ENCODE measurements at regions not wholly inside any gene's neighbourhood (a gene's known extent, or its start where the extent isn't known, plus 50 kb on each side); places are given as distances from the start of the nearest gene placed in this dataset.

DNA sequence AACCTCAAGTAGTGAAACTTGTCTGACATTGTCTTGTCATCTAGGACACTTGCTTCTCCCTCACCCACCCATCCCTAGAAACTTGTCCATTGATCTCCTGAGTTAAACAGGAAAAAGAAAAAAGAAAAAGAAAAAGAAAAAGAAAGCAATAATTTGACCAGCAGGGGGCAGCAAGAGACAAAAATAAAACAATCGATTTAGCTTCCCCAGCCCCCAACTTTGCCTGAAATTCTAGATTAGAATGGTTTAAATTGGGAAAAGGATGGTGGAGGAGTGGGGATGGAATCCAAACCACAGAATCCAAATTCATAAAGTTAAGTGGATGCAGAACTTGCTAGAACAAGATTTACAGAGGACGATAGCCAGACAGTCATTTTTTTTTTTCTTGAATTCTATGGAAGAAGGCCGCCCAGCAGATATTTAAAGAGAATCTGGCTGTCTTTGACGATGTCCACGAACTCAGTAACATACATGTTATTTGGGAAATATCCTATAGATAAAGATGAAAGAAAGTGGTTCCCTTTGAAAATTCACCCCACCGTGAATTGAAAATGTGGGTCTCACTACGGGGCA is 282.9 kb downstream of the USP46 start:
- H3K9ac ChIP-seq (replicated peaks; ENCODE audit: extremely low read depth, insufficient read depth, low read length) = no peak overlapping the region
- TF ChIP-seq, protein P1, sequence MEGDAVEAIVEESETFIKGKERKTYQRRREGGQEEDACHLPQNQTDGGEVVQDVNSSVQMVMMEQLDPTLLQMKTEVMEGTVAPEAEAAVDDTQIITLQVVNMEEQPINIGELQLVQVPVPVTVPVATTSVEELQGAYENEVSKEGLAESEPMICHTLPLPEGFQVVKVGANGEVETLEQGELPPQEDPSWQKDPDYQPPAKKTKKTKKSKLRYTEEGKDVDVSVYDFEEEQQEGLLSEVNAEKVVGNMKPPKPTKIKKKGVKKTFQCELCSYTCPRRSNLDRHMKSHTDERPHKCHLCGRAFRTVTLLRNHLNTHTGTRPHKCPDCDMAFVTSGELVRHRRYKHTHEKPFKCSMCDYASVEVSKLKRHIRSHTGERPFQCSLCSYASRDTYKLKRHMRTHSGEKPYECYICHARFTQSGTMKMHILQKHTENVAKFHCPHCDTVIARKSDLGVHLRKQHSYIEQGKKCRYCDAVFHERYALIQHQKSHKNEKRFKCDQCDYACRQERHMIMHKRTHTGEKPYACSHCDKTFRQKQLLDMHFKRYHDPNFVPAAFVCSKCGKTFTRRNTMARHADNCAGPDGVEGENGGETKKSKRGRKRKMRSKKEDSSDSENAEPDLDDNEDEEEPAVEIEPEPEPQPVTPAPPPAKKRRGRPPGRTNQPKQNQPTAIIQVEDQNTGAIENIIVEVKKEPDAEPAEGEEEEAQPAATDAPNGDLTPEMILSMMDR (IDR thresholded peaks at IDR 0.05; ENCODE audit: extremely low read depth in 1 of 2, insufficient read depth in 1 of 2, low read depth in 1 of 2, low read length in 2 of 2) = peak; percentile 33
- TF ChIP-seq POLR2AphosphoS5 (IDR thresholded peaks at IDR 0.05; ENCODE audit: insufficient read depth, low read depth, low read length) = no peak
- intact Hi-C loops (cut with micrococcal nuclease) (loop anchor here (1.0 to 5.0 kb wide), 3 partner anchors 171 to 1858 kb away; no protein-coding TSS in a partner anchor), dilution Hi-C loops (cut with MboI; ENCODE audit: extremely low pct_ligation_motif_present, low sequenced_read_pairs) (no loop called here)
- no peak overlapping the region for H3K4me3 ChIP-seq (replicated peaks in 1 of 3; ENCODE audit: insufficient read depth in 1 of 3, low read depth in 1 of 3, low read length in 3 of 3)
- H3K4me1 ChIP-seq (ENCODE audit: control insufficient read depth, extremely low read depth, insufficient read depth, low read length) = no peaks in the 10 kb centered on the region
- H3K27me3 ChIP-seq (ENCODE audit: control insufficient read depth in 2 of 2, insufficient read depth in 2 of 2, low read length in 2 of 2) = peaks cover 0 to 3% of the 10 kb centered on the region in 2 experiments
- POLR2A ChIA-PET = no interaction called here
- DNase-seq (ENCODE audit: low read depth, low spot score) (peak; percentile 51), FAIRE-seq (peak; percentile 8)
- no peaks in the 10 kb centered on the region for H4K20me1 ChIP-seq (replicated peaks; ENCODE audit: control insufficient read depth, extremely low read depth, insufficient read depth, low read length)
- no peaks in the 10 kb centered on the region for H3K9me1 ChIP-seq (replicated peaks; ENCODE audit: control insufficient read depth, extremely low read depth, insufficient read depth, low read length)
- H3K4me2 ChIP-seq (ENCODE audit: insufficient read depth, low read length) = no peak overlapping the region
- H2AFZ ChIP-seq (ENCODE audit: low read depth, low read length) = no peak overlapping the region
- CTCF ChIA-PET = interaction anchor here (0.6 to 5.0 kb wide), 22 partner anchors 8 to 1901 kb away, joined by 3 to 84 read pairs (median 4); partner anchors contain the start of gene SGCB
- H3K79me2 ChIP-seq (ENCODE audit: control insufficient read depth, insufficient read depth, low read length) = no peaks in the 10 kb centered on the region
- H3K27ac ChIP-seq (ENCODE audit: insufficient read depth, low read depth, low read length) = no peak overlapping the region
- no TSS peak for BruUV-seq (replicated peaks)
- no peaks in the 10 kb centered on the region for H3K9me3 ChIP-seq (replicated peaks; ENCODE audit: control insufficient read depth, insufficient read depth, low read length)
- no peaks in the 10 kb centered on the region for H3K36me3 ChIP-seq (ENCODE audit: control insufficient read depth in 2 of 2, extremely low read depth in 1 of 2, insufficient read depth in 2 of 2, low read length in 2 of 2)

DNA sequence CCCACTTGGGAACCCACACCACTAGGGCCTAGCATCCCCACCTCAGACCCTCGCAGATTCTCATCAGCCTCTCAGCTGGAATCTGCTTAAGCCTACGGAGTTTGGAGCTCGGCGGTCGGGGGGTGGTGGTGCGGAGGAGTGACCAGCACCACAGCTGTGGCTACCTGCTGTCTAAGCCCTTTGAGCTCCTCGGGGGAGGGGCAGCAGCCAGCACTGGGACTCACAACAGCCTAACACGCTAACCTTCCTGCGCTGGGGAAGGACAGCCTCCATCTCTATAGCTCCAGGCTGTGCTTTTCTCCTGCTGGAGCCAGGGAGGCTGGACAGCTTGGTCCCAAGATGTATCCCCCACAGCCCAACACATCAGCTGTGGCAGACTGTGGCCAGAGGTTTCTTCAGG is 281.5 kb downstream of the USP46 start:
- no TSS peak for BruUV-seq (replicated peaks)
- Histone ChIP-seq H3K27ac (ENCODE audit: insufficient read depth, low read depth, low read length) (no peak overlapping the region), H3K9me1 (replicated peaks; ENCODE audit: control insufficient read depth, extremely low read depth, insufficient read depth, low read length) (no peaks in the 10 kb centered on the region), H3K4me2 (ENCODE audit: insufficient read depth, low read length) (no peak overlapping the region), H3K9me3 (replicated peaks; ENCODE audit: control insufficient read depth, insufficient read depth, low read length) (no peaks in the 10 kb centered on the region), H3K4me1 (ENCODE audit: control insufficient read depth, extremely low read depth, insufficient read depth, low read length) (no peaks in the 10 kb centered on the region), H3K27me3 (ENCODE audit: control insufficient read depth in 2 of 2, insufficient read depth in 2 of 2, low read length in 2 of 2) (peaks cover 0 to 3% of the 10 kb centered on the region in 2 experiments), H3K9ac (replicated peaks; ENCODE audit: extremely low read depth, insufficient read depth, low read length) (no peak overlapping the region), H4K20me1 (replicated peaks; ENCODE audit: control insufficient read depth, extremely low read depth, insufficient read depth, low read length) (no peaks in the 10 kb centered on the region), H3K4me3 (replicated peaks in 1 of 3; ENCODE audit: insufficient read depth in 1 of 3, low read depth in 1 of 3, low read length in 3 of 3) (no peak overlapping the region), H3K36me3 (ENCODE audit: control insufficient read depth in 2 of 2, extremely low read depth in 1 of 2, insufficient read depth in 2 of 2, low read length in 2 of 2) (no peaks in the 10 kb centered on the region), H3K79me2 (ENCODE audit: control insufficient read depth, insufficient read depth, low read length) (no peaks in the 10 kb centered on the region), H2AFZ (ENCODE audit: low read depth, low read length) (no peak overlapping the region)
- no peak for FAIRE-seq
- no peak for DNase-seq (ENCODE audit: low read depth, low spot score)
- CTCF ChIA-PET = interaction anchor here (1.3 to 5.0 kb wide), 2 partner anchors 605 to 1856 kb away, joined by 3 to 84 read pairs; no protein-coding TSS in a partner anchor
- TF ChIP-seq POLR2A (IDR thresholded peaks at IDR 0.05; ENCODE audit: low read depth, low read length) (no peak), EZH2 (IDR thresholded peaks at IDR 0.05; ENCODE audit: borderline replicate concordance, low read depth, low read length, severe bottlenecking) (no peak), POLR2AphosphoS5 (IDR thresholded peaks at IDR 0.05; ENCODE audit: insufficient read depth, low read depth, low read length) (no peak), MYC (IDR thresholded peaks at IDR 0.05; ENCODE audit: low read depth, low read length) (no peak), FOS (IDR thresholded peaks at IDR 0.05; ENCODE audit: borderline replicate concordance, insufficient read depth, low read length) (no peak)
- TF ChIP-seq, protein P1 (IDR thresholded peaks at IDR 0.05; ENCODE audit: extremely low read depth in 1 of 2, insufficient read depth in 1 of 2, low read depth in 1 of 2, low read length in 2 of 2) = no peak
- TF ChIP-seq, protein P2, sequence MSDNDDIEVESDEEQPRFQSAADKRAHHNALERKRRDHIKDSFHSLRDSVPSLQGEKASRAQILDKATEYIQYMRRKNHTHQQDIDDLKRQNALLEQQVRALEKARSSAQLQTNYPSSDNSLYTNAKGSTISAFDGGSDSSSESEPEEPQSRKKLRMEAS (IDR thresholded peaks at IDR 0.05; ENCODE audit: insufficient read depth, insufficient read length) = no peak
- dilution Hi-C loops (cut with MboI; ENCODE audit: extremely low pct_ligation_motif_present, low sequenced_read_pairs) = no loop called here
- intact Hi-C loops (cut with micrococcal nuclease) = loop anchor here (5.0 kb wide), 1 partner anchor 170 kb away; no protein-coding TSS in a partner anchor
- POLR2A ChIA-PET = no interaction called here
